ENCODE measurements at regions not wholly inside any gene's neighbourhood (a gene's known extent, or its start where the extent isn't known, plus 50 kb on each side); places are given as distances from the start of the nearest gene placed in this dataset.

GRCh38 chr2:2889646-2890045 lies 488.0 kb downstream of the EIPR1 start:
- POLR2A ChIA-PET (ENCODE audit: partially characterized antibody): interaction anchor here (0.8 kb wide), 1 partner anchor 13 kb away, joined by 3 read pairs; no protein-coding TSS in a partner anchor
- H3K27ac ChIP-seq (ENCODE audit: low read depth, low read length): no peak overlapping the region
- H4K91ac ChIP-seq (replicated peaks; ENCODE audit: insufficient read length, low read length): no peak overlapping the region
- H4K5ac ChIP-seq (ENCODE audit: insufficient read length, low read depth, low read length): no peak overlapping the region
- no peak overlapping the region for H3K4me2 ChIP-seq (ENCODE audit: insufficient read depth in 1 of 2, low read depth in 2 of 2, low read length in 2 of 2)
- H3K56ac ChIP-seq (replicated peaks; ENCODE audit: insufficient read length, low read depth, low read length): no peak overlapping the region
- DNase-seq (ENCODE audit: low read depth in 1 of 2, low spot score in 2 of 2): no peak
- CTCF ChIA-PET (ENCODE audit: partially characterized antibody): interaction anchor here (1.0 kb wide), 1 partner anchor 14 kb away, joined by 3 read pairs; no protein-coding TSS in a partner anchor
- no peak overlapping the region for H3K14ac ChIP-seq (ENCODE audit: insufficient read length)
- H3K36me3 ChIP-seq (ENCODE audit: control insufficient read depth in 2 of 4, insufficient read depth in 4 of 4, low read length in 3 of 4): no peaks in the 10 kb centered on the region
- H3K23me2 ChIP-seq (ENCODE audit: low read depth, low read length): no peaks in the 10 kb centered on the region
- H3K79me2 ChIP-seq (ENCODE audit: control insufficient read depth in 1 of 2, insufficient read depth in 2 of 2, low read length in 2 of 2): no peaks in the 10 kb centered on the region
- H4K20me1 ChIP-seq (replicated peaks in 1 of 2; ENCODE audit: control insufficient read depth in 1 of 2, insufficient read depth in 2 of 2, low read length in 2 of 2): no peaks in the 10 kb centered on the region
- no peak for TF ChIP-seq HDAC2 (IDR thresholded peaks at IDR 0.05; ENCODE audit: borderline replicate concordance in 1 of 2, low read depth in 2 of 2, low read length in 2 of 2)
- TF ChIP-seq POLR2A (IDR thresholded peaks at IDR 0.05; ENCODE audit: control extremely low read depth in 1 of 2, low read depth in 2 of 2, low read length in 2 of 2): no peak
- no peak for TF ChIP-seq ASH2L (IDR thresholded peaks at IDR 0.05; ENCODE audit: low read length)
- no peak for TF ChIP-seq KDM1A (IDR thresholded peaks at IDR 0.05; ENCODE audit: borderline replicate concordance, low read length)
- no peak for TF ChIP-seq CTCF (IDR thresholded peaks at IDR 0.05; ENCODE audit: control extremely low read depth in 1 of 3, insufficient read depth in 1 of 3, low read depth in 1 of 3, low read length in 3 of 3)
- no peak overlapping the region for H3K23ac ChIP-seq (ENCODE audit: insufficient read length)
- no peak overlapping the region for H2AK5ac ChIP-seq (ENCODE audit: low read depth, low read length)
- no peak overlapping the region for H2AFZ ChIP-seq (ENCODE audit: low read length)
- no peak overlapping the region for H3K4me3 ChIP-seq (ENCODE audit: extremely low read depth in 1 of 4, insufficient read depth in 2 of 4, low read depth in 3 of 4, low read length in 4 of 4)
- H2BK20ac ChIP-seq (ENCODE audit: low read length): no peak overlapping the region
- H2BK12ac ChIP-seq (ENCODE audit: low read depth, low read length): no peak overlapping the region
- no peaks in the 10 kb centered on the region for H3K4me1 ChIP-seq (replicated peaks in 1 of 4; ENCODE audit: control insufficient read depth in 3 of 4, insufficient read depth in 4 of 4, low read length in 3 of 4)
- no peak overlapping the region for H3K9ac ChIP-seq (replicated peaks in 1 of 4; ENCODE audit: extremely low read depth in 1 of 4, low read depth in 3 of 4, low read length in 3 of 4)
- 89% methylated on average over 17 of the region's 17 CpGs; no CpG with 5 or more reads in 1 of the 2 experiments for WGBS, 2 experiments (ENCODE audit: extremely low coverage in 1 of 2, insufficient coverage in 1 of 2, insufficient read length in 1 of 2, insufficient replicate concordance in 2 of 2, low coverage in 1 of 2, low lambda C conversion rate in 2 of 2, missing lambda C conversion rate in 1 of 2)
- no peaks in the 10 kb centered on the region for H3K27me3 ChIP-seq (replicated peaks in 1 of 4; ENCODE audit: control insufficient read depth in 3 of 4, extremely low read depth in 1 of 4, insufficient read depth in 3 of 4, low read length in 3 of 4)
- no peaks in the 10 kb centered on the region for H3K9me3 ChIP-seq (ENCODE audit: insufficient read depth in 2 of 2, low read depth in 1 of 2, low read length in 1 of 2)
- no peak overlapping the region for H2BK15ac ChIP-seq (ENCODE audit: low read length)
- FAIRE-seq: no peak
- no peak overlapping the region for H4K8ac ChIP-seq (ENCODE audit: extremely low read depth, insufficient read depth, low read length)
- no peak overlapping the region for H2BK120ac ChIP-seq (replicated peaks; ENCODE audit: low read depth, low read length)
- no peak overlapping the region for H3K4ac ChIP-seq (replicated peaks; ENCODE audit: insufficient read length, low read depth, low read length)
- H2BK5ac ChIP-seq (ENCODE audit: low read depth, low read length): no peak overlapping the region
- H3K18ac ChIP-seq (ENCODE audit: extremely low read depth, low read length): no peak overlapping the region
- H3K79me1 ChIP-seq (ENCODE audit: low read depth, low read length): no peaks in the 10 kb centered on the region

Data from H1 (cell line).